ENCODE measurements at regions not wholly inside any gene's neighbourhood (a gene's known extent, or its start where the extent isn't known, plus 50 kb on each side); places are given as distances from the start of the nearest gene placed in this dataset.

DNA sequence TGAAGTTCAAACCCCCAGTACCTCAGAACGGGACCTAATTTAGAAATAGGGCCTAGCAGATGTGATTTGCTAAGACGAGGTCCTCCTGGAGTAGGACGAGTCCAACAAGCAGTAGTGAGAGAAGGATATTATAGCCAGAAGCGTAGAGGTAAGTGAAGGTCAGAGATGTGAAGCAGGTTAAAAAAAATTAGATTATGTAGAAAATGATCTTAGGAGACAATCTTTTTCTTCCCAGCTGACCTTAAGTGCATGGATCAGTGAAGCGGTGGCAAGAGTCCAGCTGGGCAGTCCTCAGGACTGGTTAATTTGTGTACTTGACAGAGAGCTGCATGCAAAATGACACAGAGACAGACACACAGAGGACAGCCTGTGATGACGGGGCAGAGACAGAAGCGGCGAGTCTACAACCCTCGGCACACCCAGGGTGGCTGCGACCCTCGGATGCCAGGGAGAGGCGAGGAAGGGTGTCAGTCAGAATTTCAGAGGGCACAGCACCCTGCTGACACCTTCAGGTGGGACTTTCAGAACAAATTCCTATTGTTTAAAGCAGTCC is 131.4 kb upstream of the IRX4 start:
- no peaks in the 10 kb centered on the region for H3K36me3 ChIP-seq
- no peaks in the 10 kb centered on the region for H3K79me2 ChIP-seq (ENCODE audit: low read depth)
- no peak overlapping the region for H3K9ac ChIP-seq
- H3K9me3 ChIP-seq (ENCODE audit: low read depth), result no peaks in the 10 kb centered on the region
- no peak overlapping the region for H3K27ac Mint-ChIP-seq
- H3K4me3 Mint-ChIP-seq, result no peak overlapping the region
- no peaks in the 10 kb centered on the region for H3K4me1 ChIP-seq
- H3F3A ChIP-seq (ENCODE audit: low read depth), result no peaks in the 10 kb centered on the region
- TF ChIP-seq CTCF (IDR thresholded peaks at IDR 0.05) (no peak), EZH2 (IDR thresholded peaks at IDR 0.05) (no peak), EZH2phosphoT487 (IDR thresholded peaks at IDR 0.05) (no peak)
- DNase-seq (ENCODE audit: low spot score), result no peak
- H4K20me1 ChIP-seq (ENCODE audit: low read depth), result no peaks in the 10 kb centered on the region
- no peaks in the 10 kb centered on the region for H3K9me3 Mint-ChIP-seq
- H3K36me3 Mint-ChIP-seq, result no peaks in the 10 kb centered on the region
- H3K4me2 ChIP-seq, result no peak overlapping the region
- no peak overlapping the region for H2AFZ ChIP-seq (replicated peaks)
- H3K4me3 ChIP-seq, result no peak overlapping the region
- peaks cover 19% of the 10 kb centered on the region for H3K27me3 Mint-ChIP-seq (ENCODE audit: insufficient read depth, low read depth)
- H3K27me3 ChIP-seq, result peaks cover 3% of the 10 kb centered on the region
- H3K4me1 Mint-ChIP-seq, result peaks cover 11% of the 10 kb centered on the region
- H3K27ac ChIP-seq, result no peak overlapping the region

DNA sequence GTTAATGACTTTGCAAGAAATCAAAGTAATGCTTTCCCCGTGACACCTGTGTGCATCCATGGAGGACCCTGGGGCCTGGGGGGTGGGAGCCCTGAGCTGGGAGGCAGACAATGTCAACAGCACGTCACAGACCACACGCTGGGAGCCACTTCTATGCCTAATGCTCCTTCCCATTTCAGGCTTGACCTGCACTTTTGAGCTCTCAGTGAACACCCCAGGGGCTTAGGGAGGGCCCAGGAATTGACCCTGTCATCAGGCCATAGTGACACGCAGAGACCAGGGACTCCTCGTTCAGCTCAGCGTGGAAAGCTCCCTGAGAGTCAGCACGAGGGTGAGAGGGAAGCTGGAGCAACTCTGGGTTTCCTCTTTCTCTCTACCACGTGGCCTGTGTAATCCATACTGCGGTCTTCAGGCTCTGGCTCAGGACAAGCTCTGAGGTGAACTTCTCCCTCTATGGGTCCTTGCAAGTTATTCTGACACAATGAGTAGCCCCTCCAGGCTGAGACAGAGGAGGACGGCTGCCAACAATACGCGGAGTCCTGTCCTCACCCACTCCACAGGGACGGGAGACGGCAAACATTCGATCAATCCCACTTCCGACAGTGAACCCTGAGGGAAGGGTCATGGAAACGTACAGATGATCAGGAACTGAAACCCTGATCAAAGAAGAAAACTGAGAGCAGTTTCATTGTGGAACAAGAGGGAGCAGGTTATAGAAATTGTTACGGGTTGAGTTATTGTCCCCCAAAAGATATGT is 130.8 kb upstream of the IRX4 start:
- no peak overlapping the region for H3K4me2 ChIP-seq
- peaks cover 19% of the 10 kb centered on the region for H3K27me3 Mint-ChIP-seq (ENCODE audit: insufficient read depth, low read depth)
- TF ChIP-seq EZH2phosphoT487 (IDR thresholded peaks at IDR 0.05) (no peak), CTCF (IDR thresholded peaks at IDR 0.05) (no peak), EZH2 (IDR thresholded peaks at IDR 0.05) (no peak)
- no peak overlapping the region for H3K9ac ChIP-seq
- H3K36me3 ChIP-seq, result no peaks in the 10 kb centered on the region
- no peak overlapping the region for H3K27ac Mint-ChIP-seq
- no peaks in the 10 kb centered on the region for H3K4me1 ChIP-seq
- DNase-seq (ENCODE audit: low spot score), result no peak
- H3K4me1 Mint-ChIP-seq, result peaks cover 11% of the 10 kb centered on the region
- H3F3A ChIP-seq (ENCODE audit: low read depth), result no peaks in the 10 kb centered on the region
- H3K9me3 Mint-ChIP-seq, result no peaks in the 10 kb centered on the region
- H3K9me3 ChIP-seq (ENCODE audit: low read depth), result no peaks in the 10 kb centered on the region
- H3K4me3 Mint-ChIP-seq, result no peak overlapping the region
- peaks cover 3% of the 10 kb centered on the region for H3K27me3 ChIP-seq
- no peaks in the 10 kb centered on the region for H3K79me2 ChIP-seq (ENCODE audit: low read depth)
- no peaks in the 10 kb centered on the region for H4K20me1 ChIP-seq (ENCODE audit: low read depth)
- no peak overlapping the region for H2AFZ ChIP-seq (replicated peaks)
- no peak overlapping the region for H3K4me3 ChIP-seq
- no peak overlapping the region for H3K27ac ChIP-seq
- no peaks in the 10 kb centered on the region for H3K36me3 Mint-ChIP-seq

DNA sequence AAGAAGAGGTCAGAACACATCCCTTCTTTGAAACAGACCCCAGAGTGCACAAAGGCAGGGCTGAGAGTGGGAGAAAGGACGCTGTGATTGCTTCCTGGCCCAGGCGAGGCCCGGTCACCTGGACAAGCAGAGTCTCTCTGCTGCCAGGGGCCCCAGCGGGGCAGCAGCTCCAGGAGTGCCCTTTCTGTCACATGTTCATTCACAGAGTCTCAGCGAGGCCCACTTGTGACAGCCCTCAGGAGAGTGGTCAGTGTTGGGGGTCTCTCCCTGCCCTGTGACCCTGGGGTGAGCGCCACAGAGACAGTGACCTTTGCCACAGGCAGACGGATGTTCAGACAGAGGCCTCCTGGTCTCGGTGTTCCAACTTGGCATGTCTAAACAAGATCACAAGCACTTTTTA is 130.2 kb upstream of the IRX4 start:
- Mint-ChIP-seq H3K27me3 (ENCODE audit: insufficient read depth, low read depth) (peaks cover 16% of the 10 kb centered on the region), H3K9me3 (no peaks in the 10 kb centered on the region)

More for the DNA sequence above, 130.2 kb upstream of the IRX4 start:
- no peak overlapping the region for H2AFZ ChIP-seq (replicated peaks)
- no peak overlapping the region for H3K4me3 ChIP-seq
- H3K27ac Mint-ChIP-seq, result no peak overlapping the region
- H3K9ac ChIP-seq, result no peak overlapping the region
- no peak for DNase-seq (ENCODE audit: low spot score)
- no peaks in the 10 kb centered on the region for H3K79me2 ChIP-seq (ENCODE audit: low read depth)
- no peak overlapping the region for H3K4me2 ChIP-seq
- H3K27ac ChIP-seq, result no peak overlapping the region
- H4K20me1 ChIP-seq (ENCODE audit: low read depth), result no peaks in the 10 kb centered on the region
- no peaks in the 10 kb centered on the region for H3K9me3 ChIP-seq (ENCODE audit: low read depth)
- H3K4me3 Mint-ChIP-seq, result no peak overlapping the region
- no peaks in the 10 kb centered on the region for H3K36me3 Mint-ChIP-seq
- peaks cover 11% of the 10 kb centered on the region for H3K4me1 Mint-ChIP-seq
- H3K4me1 ChIP-seq, result no peaks in the 10 kb centered on the region
- TF ChIP-seq EZH2phosphoT487 (IDR thresholded peaks at IDR 0.05), result no peak
- no peak for TF ChIP-seq CTCF (IDR thresholded peaks at IDR 0.05)
- no peak for TF ChIP-seq EZH2 (IDR thresholded peaks at IDR 0.05)
- H3F3A ChIP-seq (ENCODE audit: low read depth), result no peaks in the 10 kb centered on the region
- no peaks in the 10 kb centered on the region for H3K27me3 ChIP-seq
- H3K36me3 ChIP-seq, result no peaks in the 10 kb centered on the region

Measured in neural progenitor cell (in vitro differentiated cells).